Glomerular visceral epithelial cell (primary cell): ENCODE measurements at regions not wholly inside any gene's neighbourhood (a gene's known extent, or its start where the extent isn't known, plus 50 kb on each side); places are given as distances from the start of the nearest gene placed in this dataset.

Source experiments
- DNase-seq: peaks from one replicate; pipeline ENCODE4 v3.0.0-alpha.2; 2016; ENCODE audit errors: extremely low spot score

DNA sequence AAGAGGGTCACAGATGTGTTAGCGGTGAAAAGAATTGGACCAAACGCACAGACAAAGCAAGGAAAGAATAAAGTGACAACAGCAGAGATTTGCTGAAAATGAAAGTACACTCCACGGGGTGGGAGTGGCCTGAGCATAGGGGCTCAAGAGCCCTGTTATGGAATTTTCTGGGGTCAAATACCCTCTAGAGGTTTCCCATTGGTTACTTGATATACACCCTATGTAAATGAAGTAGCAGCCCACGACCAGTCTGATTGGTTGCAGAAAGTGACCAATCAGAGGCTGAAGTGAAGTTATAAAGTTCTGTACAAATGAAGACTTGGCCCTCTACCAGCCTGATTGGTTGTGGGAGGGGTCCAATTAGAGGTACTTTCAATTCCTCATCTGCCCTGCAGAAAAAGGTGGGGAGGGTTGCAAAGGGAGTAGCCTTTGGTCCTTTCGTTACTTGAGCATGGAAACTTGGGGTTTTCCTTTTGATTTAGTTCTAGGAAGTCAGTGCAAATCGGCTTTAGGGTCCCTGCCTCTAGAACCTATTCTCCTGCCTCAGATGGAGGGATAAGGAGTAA is 125.6 kb upstream of the PRPS1L1 start:
- no peak for DNase-seq

DNA sequence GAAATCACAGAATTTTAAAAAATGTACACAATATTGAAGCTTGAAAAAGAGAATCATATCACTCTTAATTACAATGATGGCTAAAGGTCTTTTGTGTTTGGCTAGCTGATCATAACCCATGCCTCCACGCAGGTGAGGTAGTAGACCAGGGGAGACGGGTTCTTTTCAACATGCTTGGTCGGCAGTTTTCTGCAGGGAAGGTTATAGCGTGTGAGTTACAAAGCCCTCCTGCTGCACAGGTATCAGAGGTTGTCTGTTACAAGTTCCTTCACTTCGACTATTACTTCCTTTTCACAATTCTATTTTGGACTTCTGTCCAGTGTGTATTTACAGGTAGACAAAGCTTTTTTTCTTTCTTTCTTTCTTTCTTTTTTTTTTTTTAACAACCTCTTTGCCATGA is 127.1 kb upstream of the PRPS1L1 start:
- DNase-seq = no peak

DNA sequence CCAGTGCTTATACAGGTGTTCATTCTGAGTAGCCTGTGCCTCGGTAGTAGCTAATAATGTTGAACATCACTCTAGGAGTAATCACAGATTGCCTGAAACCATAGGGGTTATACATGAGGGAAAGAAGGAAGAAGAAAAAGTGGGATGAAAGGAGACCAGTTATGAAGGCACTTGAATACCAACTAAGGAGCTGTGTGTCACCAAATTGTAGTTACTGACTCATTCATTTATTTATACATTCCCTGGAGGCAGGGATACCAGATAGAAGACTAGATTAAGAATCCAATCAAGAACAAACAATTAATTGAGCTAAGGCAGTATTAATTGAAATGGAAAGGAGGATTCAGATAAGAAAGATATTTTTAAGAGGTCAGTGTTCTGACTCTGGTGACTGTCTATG is 129.6 kb upstream of the PRPS1L1 start:
- no peak for DNase-seq

DNA sequence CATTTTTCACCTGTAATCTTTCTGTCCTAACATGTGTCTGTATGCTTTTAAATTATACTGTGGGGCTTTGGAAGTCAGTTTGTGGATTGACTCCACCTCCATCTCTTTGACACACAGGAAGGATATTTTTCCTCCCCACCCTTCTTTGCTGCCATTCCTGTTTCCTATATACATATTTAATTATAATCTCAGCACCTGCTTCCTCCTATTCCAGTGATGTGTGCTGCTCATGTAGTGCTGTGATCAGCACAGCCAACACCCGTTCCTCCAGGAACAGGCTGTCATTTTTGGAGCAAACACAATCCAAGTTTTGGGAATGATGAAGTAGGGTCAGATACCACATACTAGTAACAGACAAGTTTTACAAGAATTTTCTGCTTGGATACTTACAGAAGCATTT is 135.0 kb upstream of the PRPS1L1 start:
- no peak for DNase-seq

DNA sequence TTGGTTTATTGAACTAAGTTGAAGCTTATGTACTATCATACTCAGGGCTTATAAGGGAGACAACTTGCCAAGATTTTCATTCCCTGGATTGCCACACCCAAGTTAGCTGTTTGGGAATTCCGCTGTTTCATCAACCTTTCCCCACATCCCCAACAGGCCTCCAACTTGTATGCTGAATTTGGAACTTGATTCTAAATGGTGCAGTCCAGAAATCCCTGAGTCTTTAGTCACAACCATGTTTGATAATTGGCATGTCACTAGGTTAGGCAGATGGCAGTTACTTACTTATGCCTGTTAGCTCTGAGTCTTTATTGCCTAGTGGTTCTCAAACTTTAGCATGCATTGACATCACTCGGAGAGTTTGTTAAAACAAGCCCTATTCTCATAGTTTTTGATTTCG is 135.4 kb upstream of the PRPS1L1 start:
- DNase-seq = no peak

DNA sequence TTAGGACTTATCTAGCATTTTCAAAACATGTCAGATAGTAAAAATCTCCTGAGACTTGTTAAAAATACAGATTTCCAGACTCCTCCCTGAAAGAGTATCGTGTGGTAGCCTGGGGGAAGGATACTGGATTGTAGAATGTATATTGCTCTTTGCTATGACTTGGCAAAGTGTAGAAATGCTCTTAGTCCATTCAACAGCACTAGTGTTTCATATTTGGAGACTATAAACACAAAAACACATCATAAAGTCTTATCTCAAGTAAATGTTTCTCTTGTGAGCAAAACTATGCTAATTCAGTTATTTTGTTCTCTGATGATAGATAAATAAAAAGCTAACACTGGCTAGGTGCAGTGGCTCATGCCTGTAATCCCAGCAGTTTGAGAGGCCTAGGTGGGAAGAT is 137.5 kb upstream of the PRPS1L1 start:
- no peak for DNase-seq

- DNase-seq = no peak
Observed at GRCh38 chr7:18166002-18166401, 138.4 kb upstream of the PRPS1L1 start.

GRCh38 chr7:18167815-18168214 is 140.2 kb upstream of the PRPS1L1 start:
- DNase-seq = no peak

GRCh38 chr7:18174996-18175395 is 147.3 kb upstream of the PRPS1L1 start:
- no peak for DNase-seq

GRCh38 chr7:18175801-18176450 is 148.3 kb upstream of the PRPS1L1 start:
- DNase-seq = no peak

DNA sequence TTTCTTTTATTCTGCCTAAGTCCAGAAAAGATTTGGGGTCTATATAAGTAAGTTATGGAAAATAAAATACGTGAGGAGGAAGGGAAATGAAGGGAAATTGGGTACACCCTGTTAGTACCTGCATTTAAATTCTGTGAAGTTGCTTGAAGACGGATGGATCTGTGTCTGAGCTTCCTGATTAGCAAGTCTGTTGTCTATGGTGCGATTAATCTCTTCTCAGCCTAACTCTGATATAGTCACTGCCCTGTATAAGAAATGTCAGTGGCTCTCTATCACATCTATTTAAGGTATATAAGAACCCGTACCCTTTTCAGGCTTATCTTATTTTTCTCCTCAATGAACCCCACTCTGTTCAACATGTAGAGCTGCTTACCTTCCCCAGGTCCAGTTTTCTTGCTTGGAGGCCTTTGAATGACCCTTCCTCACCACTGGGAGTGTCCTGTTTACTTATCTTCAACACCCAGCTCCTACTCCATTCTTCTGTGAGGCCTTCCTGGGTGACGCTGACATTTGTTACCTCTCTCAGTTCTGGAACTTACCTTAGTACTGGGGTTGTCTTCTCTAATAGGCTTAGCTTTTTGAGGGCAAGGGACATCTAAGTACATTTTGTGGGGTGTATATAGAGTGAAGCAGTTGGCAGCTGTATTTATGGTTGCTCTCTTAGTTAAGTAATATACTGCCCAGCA is 149.6 kb upstream of the PRPS1L1 start:
- no peak for DNase-seq

DNA sequence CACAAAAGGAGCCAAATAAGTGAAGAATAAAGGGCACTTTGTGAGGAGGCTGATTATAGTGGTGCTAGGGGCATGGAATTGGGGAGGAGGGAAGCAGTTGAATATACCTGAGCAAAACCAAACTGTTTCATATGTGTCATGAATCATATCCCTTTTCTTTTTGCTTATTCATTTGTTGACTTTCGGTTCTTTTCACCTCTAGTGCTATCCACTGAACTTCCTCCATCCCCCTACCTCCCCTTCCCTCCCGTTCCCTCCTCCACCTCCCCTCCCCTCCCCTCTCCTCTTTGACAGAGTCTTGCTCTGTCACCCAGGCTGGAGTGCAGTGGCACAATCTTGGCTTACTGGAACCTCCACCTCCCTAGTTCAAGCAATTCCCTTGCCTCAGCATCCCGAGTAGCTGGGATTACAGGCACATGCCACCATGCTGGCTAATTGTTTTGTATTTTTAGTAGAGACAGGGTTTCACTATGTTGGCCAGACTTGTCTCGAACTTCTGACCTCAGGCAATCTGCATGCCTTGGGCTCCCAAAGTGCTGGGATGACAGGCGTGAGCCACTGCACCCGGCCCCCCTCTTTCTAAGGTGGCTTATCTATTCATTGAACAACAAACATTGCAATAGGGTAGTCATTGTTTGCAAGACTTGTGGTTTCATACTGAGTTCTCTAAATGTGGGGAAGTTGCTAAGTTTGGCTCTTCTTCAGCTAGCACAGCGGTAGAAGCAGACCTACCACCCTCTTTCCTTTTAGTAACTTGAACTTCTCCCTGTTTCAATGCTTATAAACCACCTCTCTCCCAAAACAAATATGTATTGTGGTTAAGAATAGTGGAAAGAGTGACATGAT is 150.4 kb upstream of the PRPS1L1 start:
- DNase-seq = no peak

DNA sequence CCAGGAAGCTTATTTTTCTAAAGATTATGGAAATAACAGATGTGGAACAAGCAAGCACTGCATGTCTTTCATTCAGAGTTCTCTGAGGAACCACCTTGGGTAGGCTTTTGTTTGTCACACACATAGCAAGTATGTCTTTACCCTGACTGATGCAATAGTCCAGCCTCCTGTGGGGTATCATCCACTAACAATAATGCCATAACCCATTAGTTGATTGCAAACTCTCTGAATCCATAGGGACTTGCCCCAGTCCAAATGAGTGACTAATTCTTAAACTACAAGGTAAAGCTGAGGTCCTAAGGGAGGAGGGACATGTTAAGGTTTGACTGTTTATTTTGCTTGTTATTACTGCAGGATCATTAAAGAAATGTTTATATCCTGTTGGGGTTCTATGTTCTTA is 151.4 kb upstream of the PRPS1L1 start:
- DNase-seq = no peak

GRCh38 chr7:18180685-18181084 is 153.0 kb upstream of the PRPS1L1 start:
- DNase-seq = no peak

GRCh38 chr7:18189500-18190126 is 162.0 kb upstream of the PRPS1L1 start:
- DNase-seq = no peak

- no peak for DNase-seq
Observed at GRCh38 chr7:18191341-18191740, 163.7 kb upstream of the PRPS1L1 start.

DNA sequence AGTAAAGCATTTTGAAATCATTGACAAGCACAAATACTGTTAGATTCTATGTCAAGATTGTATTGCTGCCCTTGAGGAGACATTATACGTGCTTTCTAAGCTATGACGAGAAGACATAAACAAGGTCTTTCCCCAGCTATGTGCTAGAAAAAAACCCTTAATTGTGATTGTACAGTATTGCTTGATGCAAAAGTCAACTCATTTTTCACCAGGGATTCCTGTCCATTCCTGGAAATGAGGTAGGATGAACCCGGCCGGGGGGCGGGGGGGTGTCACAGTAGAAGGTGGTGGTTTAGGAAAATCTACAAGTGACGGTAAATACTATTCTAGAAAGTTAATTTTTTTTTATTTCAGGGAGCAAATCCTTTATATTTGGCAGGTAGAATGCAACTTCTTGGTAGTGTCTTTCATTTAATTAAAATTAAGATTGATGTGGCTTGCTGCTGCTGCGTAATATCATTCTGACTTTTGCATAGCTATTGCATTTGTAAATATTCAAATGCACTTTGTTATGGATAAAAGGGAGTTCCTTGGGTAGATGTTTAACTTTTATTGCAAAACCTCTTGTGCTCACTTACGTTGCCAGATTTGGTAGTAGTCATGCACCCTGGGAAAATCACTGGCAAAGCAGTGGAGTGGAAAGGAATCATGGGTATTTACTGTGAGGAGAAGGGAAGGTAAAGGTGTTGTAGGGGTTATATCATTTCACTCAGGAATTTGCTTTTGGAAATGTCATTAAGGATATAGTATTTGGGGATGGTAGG is 164.4 kb upstream of the PRPS1L1 start:
- DNase-seq = no peak

- no peak for DNase-seq
Observed at GRCh38 chr7:18194616-18195015, 167.0 kb upstream of the PRPS1L1 start.

DNA sequence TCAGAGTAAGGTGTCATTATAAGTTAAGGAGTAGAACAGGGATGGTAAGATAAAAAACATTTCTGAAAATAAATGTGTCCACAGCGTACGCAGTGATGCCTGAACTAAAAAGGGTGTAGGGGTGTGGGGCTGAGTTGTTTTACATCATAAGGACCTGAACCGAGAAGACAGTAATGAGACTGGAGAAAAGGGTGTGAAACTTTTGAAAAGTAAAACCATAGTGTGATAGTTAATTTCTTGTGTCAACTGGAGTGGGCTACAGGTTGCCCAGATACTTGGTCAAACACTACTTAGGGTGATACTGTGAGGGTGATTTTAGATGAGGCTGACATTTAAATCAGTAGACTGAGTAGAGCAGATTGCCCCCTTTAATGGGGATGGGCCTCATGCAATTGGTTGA is 169.0 kb upstream of the PRPS1L1 start:
- DNase-seq = no peak

DNA sequence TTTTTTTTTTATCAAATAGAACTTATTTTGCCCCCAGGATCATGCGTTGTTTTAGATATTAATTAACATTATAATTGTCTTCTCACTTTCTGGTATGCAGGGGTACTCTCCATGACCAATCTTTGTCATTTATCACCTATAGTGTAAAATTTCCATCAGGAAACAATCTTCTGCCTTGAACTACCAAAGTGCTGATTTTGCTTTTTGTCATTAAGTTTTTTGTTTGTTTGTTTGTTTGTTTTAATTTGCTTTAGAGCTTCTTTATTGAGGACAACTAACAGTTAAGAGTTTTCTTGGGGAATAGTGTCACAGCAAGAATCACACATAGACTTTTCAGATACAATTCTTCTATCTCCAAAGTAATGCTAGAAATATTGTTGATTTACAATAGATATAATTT is 171.2 kb upstream of the PRPS1L1 start:
- DNase-seq = no peak

DNA sequence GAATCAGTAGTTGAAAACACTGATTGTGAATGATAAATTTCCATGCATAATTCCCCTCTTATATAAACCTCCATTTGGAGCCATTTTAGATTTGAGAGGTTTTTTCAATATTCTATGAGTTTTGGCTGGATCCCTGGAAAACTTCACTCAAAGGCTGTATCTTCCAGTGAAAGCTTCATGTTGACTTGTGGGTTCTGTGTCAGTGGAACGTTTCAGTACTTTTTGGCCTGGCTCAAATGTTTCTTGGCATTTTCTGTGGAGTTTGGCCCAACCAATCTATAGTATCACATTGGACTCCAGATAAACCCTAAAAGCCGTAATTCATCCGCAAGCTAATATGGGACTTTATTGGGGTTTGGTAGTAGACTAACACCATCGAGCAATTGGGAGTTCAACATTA is 172.6 kb upstream of the PRPS1L1 start:
- DNase-seq = no peak
